ENCODE measurements at regions not wholly inside any gene's neighbourhood (a gene's known extent, or its start where the extent isn't known, plus 50 kb on each side); places are given as distances from the start of the nearest gene placed in this dataset.
"Not testable (repeated sequence)": the region's sequence is repeated elsewhere in the genome, so short reads cannot be mapped to it uniquely, and the experiment has no call there.

DNA sequence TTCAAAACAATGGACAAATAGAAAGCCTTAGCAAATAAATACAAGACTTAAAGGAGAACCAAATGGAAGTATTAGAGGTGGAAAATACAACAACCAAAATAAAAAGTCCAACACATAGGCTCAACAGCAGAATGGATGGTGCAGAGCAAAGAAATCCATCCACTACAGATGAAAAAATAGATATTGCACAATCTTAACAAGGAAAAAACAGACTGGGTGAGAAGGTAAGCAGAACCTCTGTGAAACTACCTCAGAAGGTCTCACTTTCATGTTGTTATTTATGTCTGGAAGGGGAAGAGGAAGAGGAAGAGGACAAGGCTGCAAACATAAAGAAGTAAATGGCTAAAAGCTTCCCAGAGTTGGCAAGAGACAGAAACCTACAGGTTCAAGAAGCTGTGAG is 158.7 kb upstream of the NBPF11 start:
- TF ChIP-seq, protein P1, sequence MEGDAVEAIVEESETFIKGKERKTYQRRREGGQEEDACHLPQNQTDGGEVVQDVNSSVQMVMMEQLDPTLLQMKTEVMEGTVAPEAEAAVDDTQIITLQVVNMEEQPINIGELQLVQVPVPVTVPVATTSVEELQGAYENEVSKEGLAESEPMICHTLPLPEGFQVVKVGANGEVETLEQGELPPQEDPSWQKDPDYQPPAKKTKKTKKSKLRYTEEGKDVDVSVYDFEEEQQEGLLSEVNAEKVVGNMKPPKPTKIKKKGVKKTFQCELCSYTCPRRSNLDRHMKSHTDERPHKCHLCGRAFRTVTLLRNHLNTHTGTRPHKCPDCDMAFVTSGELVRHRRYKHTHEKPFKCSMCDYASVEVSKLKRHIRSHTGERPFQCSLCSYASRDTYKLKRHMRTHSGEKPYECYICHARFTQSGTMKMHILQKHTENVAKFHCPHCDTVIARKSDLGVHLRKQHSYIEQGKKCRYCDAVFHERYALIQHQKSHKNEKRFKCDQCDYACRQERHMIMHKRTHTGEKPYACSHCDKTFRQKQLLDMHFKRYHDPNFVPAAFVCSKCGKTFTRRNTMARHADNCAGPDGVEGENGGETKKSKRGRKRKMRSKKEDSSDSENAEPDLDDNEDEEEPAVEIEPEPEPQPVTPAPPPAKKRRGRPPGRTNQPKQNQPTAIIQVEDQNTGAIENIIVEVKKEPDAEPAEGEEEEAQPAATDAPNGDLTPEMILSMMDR (IDR thresholded peaks at IDR 0.05): no peak
- TF ChIP-seq POLR2AphosphoS5 (IDR thresholded peaks at IDR 0.05; ENCODE audit: insufficient read depth in 1 of 2, low read depth in 1 of 2): no peak
- TF ChIP-seq POLR2A (IDR thresholded peaks at IDR 0.05): no peak
- H3K9me3 ChIP-seq: no peaks in the 10 kb centered on the region
- H3K4me1 ChIP-seq: no peaks in the 10 kb centered on the region
- H3K27me3 ChIP-seq: no peaks in the 10 kb centered on the region
- intact Hi-C loops (cut with DNase I): no loop called here
- no peak for DNase-seq (ENCODE audit: extremely low spot score in 2 of 2)
- no peaks in the 10 kb centered on the region for H3K36me3 ChIP-seq
- H3K27ac ChIP-seq: no peak overlapping the region
- H3K4me3 ChIP-seq: no peak overlapping the region

DNA sequence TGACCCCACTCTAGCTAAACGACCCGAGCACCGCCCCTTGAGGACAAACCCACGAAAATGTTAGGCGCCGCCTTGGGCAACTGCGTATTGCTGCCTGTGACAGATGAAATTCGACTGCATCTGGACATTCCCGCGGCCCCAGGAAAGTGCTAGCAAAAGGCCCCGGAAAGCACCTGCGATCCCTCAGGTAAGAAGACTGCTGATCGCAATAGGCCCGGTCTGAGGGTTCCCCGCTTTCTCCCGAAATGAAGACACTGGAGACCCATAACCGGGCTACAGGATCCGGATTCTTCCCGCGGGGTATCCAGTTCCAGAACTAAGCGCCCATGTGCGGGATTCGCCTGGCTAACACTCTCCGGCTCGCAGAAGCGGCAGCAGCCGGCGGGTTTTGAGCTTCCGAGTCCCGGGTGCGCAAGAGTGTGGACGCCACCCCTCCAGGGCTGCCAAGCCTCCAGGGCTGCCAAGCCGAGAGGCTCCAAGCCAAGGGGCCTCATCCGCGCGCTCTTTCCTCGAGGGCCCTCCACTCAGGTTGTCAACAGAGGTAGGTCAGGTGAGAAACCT is 157.9 kb upstream of the NBPF11 start:
- Histone ChIP-seq H3K4me3 (no peak overlapping the region), H3K27ac (no peak overlapping the region), H3K9me3 (no peaks in the 10 kb centered on the region), H3K4me1 (no peaks in the 10 kb centered on the region), H3K36me3 (no peaks in the 10 kb centered on the region), H3K27me3 (no peaks in the 10 kb centered on the region)
- DNase-seq (ENCODE audit: extremely low spot score in 2 of 2): no peak
- no peak for TF ChIP-seq POLR2AphosphoS5 (IDR thresholded peaks at IDR 0.05; ENCODE audit: insufficient read depth in 1 of 2, low read depth in 1 of 2)
- TF ChIP-seq, protein P1 (IDR thresholded peaks at IDR 0.05): no peak
- no peak for TF ChIP-seq POLR2A (IDR thresholded peaks at IDR 0.05)
- intact Hi-C loops (cut with DNase I): no loop called here

DNA sequence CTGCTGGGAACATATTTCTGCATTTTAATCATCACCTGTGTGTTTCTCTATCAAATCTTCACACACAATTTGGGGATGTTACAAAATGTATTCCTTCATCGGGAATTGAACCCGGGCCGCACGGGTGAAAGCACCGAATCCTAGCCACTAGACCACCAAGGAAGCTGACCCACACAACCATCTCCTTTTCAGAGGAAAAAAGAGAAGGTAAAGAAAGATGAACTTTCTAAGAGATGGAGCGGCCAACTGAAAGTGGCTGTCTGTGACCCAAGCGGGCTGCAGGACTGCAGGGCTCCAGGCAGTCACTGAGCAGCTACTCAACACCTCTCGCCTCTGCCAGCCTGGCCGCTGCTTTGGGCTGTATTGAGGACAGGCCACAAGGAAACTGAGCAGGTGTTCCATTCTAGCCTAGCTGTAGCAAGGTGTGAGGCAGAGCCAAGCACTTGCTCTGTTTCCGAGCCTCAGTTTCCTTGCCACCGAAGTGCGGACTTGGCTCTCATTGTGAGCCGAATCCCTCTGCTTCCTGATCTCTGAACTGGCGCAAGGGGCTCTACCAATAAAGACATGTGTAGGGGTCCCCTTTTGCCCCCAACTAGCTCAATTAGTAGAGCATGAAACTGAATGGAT is 156.9 kb upstream of the NBPF11 start:
- Histone ChIP-seq H3K4me1 (peaks cover under 1% of the 10 kb centered on the region), H3K4me3 (no peak overlapping the region), H3K27me3 (no peaks in the 10 kb centered on the region), H3K27ac (no peak overlapping the region), H3K9me3 (no peaks in the 10 kb centered on the region), H3K36me3 (no peaks in the 10 kb centered on the region)
- no peak for DNase-seq (ENCODE audit: extremely low spot score in 2 of 2)
- intact Hi-C loops (cut with DNase I): no loop called here
- TF ChIP-seq, protein P1 (IDR thresholded peaks at IDR 0.05): no peak
- TF ChIP-seq POLR2AphosphoS5 (IDR thresholded peaks at IDR 0.05; ENCODE audit: insufficient read depth in 1 of 2, low read depth in 1 of 2): no peak
- TF ChIP-seq POLR2A (IDR thresholded peaks at IDR 0.05): no peak

DNA sequence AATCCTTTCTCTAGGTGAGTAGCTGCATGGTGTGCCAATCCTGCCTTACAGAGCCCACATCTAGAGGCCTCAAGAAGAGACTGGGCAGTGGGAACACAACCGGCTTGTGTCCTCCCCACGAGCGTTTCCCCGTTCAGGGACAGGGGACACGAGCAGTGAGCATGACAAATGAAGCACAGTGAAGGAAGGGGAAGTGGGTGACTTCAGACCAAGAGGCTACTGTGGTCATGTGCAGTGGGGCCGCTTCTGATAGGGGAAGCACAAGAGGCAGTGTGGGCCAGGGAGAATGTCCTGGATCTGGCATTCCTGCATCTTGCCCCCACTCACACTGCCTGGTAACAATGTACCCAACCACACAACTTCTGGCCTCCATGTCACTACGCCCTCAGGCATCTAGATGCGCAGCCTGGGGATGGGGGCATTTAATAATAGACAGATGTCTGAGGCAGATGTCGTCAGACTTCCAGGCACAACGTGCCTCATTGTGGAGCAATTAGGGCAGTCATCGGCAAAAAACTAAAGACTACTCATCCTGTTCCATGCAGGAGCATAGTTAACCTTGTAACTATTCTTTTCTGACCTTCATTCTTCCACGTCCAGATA is 155.6 kb upstream of the NBPF11 start:
- Histone ChIP-seq H3K36me3 (no peaks in the 10 kb centered on the region), H3K27ac (no peak overlapping the region), H3K4me3 (no peak overlapping the region), H3K9me3 (no peaks in the 10 kb centered on the region), H3K4me1 (peaks cover 6% of the 10 kb centered on the region), H3K27me3 (no peaks in the 10 kb centered on the region)
- TF ChIP-seq, protein P1 (IDR thresholded peaks at IDR 0.05): no peak
- TF ChIP-seq POLR2AphosphoS5 (IDR thresholded peaks at IDR 0.05; ENCODE audit: insufficient read depth in 1 of 2, low read depth in 1 of 2) (no peak), POLR2A (IDR thresholded peaks at IDR 0.05) (no peak)
- DNase-seq (ENCODE audit: extremely low spot score in 2 of 2): no peak
- intact Hi-C loops (cut with DNase I): no loop called here

DNA sequence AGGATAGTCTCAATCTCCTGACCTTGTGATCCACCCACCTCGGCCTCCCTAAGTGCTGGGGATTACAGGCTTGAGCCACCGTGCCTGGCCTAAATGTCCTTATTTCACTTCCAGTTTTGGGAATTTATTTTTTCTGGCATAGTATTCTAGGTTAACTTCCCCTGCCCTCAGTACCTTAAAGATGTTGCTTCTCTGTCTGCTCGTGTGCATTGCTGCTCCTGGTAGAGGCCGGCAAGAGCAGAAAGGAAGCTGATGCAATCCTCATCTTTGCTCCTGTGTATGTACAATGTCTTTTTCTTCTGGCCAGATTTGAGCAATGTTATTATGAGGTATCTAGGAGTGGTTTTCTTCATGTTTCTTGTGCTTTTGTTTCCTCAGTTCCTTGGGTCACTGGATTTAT is 152.9 kb upstream of the NBPF11 start:
- H3K27me3 ChIP-seq; H3K4me1 ChIP-seq; H3K9me3 ChIP-seq; intact Hi-C loops (cut with DNase I); H3K36me3 ChIP-seq; H3K27ac ChIP-seq; DNase-seq (ENCODE audit: extremely low spot score in 2 of 2); H3K4me3 ChIP-seq: not testable (repeated sequence)

DNA sequence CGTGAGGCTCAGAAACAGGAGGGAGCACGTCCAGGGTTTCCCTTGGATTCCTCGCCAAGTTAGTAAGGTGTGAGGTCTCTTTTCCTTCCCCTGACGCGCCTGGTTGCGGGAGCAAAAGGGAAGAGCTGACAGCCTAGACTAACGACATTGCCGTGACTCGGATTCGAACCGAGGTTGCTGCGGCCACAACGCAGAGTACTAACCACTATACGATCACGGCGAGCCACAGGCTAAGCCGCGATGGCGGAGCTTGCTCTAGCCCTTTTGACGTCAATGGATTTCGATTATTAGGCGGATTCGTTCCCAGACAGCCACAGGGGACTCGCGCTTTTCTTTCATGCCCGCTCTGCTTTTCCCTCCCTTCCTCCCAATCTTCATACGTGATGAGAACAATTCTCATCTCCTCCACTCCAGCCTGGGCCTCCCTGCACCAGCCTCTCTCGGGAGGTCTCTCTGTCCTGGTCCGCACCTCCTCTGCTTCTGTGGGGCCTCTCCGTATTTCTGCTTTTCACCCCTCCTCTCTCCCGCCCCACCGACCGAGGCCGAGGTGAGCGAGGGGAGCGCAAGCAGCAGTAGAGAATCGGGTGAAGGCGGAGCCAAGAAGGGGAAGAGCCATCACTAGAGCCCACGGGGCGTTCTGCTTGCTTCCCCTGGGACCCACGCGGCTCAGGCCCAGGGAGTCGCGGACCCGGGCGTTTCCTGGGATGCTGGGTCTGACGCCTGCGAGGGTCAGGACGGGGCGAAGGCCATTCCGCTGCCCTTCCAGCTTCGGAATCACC is 150.7 kb upstream of the NBPF11 start:
- peak overlapping the region; percentile 31 for H3K27ac ChIP-seq
- peak overlapping the region; percentile 47 to 50 for H3K4me3 ChIP-seq
- intact Hi-C loops (cut with DNase I); H3K36me3 ChIP-seq; DNase-seq (ENCODE audit: extremely low spot score in 2 of 2); H3K4me1 ChIP-seq; H3K9me3 ChIP-seq; H3K27me3 ChIP-seq: not testable (repeated sequence)

DNA sequence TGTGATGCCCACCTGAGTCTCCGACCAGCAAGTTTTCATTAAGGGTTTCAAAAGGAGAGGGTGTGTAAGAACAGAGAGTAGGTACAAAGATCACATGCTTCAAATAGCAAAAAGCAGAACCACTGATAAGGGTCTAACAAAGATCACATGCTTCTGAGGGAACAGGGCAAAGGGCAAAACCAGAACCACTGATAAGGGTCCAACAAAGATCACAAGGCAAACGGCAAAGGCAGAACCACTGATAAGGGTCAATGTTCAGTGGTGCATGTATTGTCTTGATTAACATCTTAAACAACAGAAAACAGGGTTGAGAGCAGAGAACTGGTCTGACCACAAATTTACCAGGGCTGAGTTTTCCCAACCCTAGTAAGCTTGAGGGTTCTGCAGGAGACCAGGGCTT is 145.8 kb upstream of the NBPF11 start:
- H3K27ac ChIP-seq; intact Hi-C loops (cut with DNase I); H3K4me3 ChIP-seq; H3K36me3 ChIP-seq; DNase-seq (ENCODE audit: extremely low spot score in 2 of 2); H3K4me1 ChIP-seq; H3K27me3 ChIP-seq; H3K9me3 ChIP-seq: not testable (repeated sequence)

All from vagina (tissue), 2 donors.